ENCODE measurements at regions not wholly inside any gene's neighbourhood (a gene's known extent, or its start where the extent isn't known, plus 50 kb on each side); places are given as distances from the start of the nearest gene placed in this dataset.

DNA sequence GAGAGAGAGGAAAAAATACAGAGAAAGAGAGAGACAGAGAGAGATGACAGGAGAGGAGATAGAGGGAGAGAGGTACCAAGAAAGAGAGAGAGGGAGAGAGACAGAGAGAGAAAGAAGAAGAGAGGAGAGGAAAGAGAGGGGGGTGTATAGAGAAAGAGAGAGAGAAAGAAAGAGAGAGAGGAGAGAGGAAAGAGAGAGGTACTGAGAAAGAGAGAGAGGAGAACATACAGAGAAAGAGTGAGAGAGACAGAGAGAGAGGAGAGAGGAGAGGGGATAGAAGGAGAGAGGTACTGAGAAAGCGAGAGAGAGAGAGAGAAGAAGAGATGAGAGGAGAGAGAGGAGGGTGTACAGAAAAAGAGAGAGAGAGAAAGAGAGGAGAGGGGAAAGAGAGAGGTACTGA, 269.4 kb downstream of the CRLF2 start:
- no peaks in the 10 kb centered on the region for H3K36me3 Mint-ChIP-seq (ENCODE audit: low read depth)
- H3K4me3 Mint-ChIP-seq: no peak overlapping the region
- H3K27me3 Mint-ChIP-seq: peaks cover 20% of the 10 kb centered on the region
- peaks cover 10% of the 10 kb centered on the region for H3K4me1 Mint-ChIP-seq
- peaks cover 17% of the 10 kb centered on the region for H3K9me3 Mint-ChIP-seq
- no peak overlapping the region for H3K27ac Mint-ChIP-seq
- no peak for ATAC-seq (replicated peaks)

DNA sequence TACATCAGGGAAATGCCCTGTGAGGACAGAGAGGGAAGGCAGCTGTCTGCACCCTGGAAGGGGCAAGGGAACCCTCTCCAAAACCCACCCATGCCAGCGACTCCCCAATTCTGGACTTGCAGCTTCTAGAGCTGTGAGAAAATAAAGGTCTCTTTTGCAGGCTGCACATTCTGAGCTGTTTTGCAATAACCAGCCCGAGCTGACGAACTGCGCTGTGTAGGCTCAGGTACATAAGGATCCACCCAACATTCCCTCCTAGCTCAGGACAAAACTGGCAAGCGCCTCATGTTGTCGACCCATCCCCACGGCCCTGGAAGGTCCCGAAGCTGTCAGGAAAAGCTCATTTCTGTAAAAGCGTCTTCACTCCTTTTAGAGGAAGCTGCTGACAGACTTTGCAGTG, 271.8 kb downstream of the CRLF2 start:
- Mint-ChIP-seq H3K4me3 (no peak overlapping the region), H3K4me1 (peaks cover 10% of the 10 kb centered on the region), H3K27ac (no peak overlapping the region), H3K36me3 (ENCODE audit: low read depth) (no peaks in the 10 kb centered on the region), H3K27me3 (peaks cover 20% of the 10 kb centered on the region), H3K9me3 (peaks cover 17% of the 10 kb centered on the region)
- ATAC-seq (replicated peaks): no peak

DNA sequence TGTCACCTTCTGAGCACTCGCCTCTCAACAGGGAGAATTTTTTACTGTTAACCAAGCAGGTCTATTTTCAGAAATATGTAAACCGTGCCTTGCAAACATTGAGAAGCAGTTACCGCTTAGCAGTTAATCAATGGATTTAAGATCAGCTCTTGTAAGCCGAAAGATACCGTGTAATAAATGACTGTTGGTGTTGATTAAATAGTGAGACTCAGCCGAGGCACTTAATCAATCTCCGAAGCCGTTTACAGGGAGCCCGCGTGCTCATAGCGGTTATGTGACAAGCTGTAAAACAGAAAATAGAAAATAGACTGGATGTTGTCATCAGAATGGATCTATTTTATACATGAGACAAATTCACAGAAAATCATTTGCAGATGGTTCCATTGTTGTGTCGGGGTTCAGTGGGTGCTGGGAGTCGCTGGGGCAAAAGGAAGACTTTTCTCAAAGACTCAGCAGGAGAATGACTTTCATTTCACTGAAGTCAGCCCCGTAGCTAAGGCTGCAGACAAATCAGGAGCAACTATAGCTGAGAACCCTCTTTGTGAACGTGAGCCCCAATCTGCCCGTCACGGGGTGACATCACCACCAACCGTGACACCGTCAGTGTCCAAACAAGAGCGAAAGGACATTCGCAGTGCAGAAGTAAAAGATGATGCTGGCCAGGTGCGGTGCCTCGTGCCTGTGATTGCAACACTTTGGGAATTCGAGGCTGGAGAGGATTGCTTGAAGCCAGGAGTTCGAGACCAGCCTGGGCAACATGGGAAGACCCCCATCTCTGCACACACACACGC, 275.3 kb downstream of the CRLF2 start:
- ATAC-seq (replicated peaks): no peak
- Mint-ChIP-seq H3K9me3 (peaks cover 8% of the 10 kb centered on the region), H3K36me3 (ENCODE audit: low read depth) (no peaks in the 10 kb centered on the region), H3K27me3 (peaks cover 16% of the 10 kb centered on the region), H3K27ac (no peak overlapping the region), H3K4me3 (no peak overlapping the region), H3K4me1 (peaks cover 10% of the 10 kb centered on the region)

DNA sequence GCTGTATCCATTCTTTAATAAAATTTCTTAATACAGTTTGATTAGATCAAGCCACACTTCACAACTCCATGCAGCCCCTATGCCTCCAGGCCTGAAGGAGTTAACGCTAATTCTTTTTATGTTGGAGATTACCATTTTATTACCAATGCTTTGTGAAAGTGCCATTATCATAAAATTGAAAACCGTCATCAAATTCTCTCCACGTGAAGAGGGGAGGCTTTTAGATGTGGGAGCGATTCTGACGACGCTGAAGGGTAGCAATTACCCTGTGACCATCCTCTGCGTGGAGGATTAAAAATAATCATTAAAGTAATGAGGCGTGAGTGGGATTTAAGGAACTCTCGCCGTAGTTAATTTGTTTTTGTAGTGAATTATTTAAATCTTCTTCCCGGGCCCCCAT, 278.8 kb downstream of the CRLF2 start:
- Mint-ChIP-seq H3K27me3 (no peaks in the 10 kb centered on the region), H3K36me3 (ENCODE audit: low read depth) (no peaks in the 10 kb centered on the region), H3K9me3 (no peaks in the 10 kb centered on the region), H3K4me1 (no peaks in the 10 kb centered on the region), H3K27ac (no peak overlapping the region), H3K4me3 (no peak overlapping the region)
- no peak for ATAC-seq (replicated peaks)

GRCh38 chrX:928606-929005, 283.8 kb downstream of the CRLF2 start:
- Mint-ChIP-seq H3K4me3 (no peak overlapping the region), H3K27me3 (no peaks in the 10 kb centered on the region), H3K36me3 (ENCODE audit: low read depth) (no peaks in the 10 kb centered on the region), H3K4me1 (no peaks in the 10 kb centered on the region), H3K27ac (no peak overlapping the region), H3K9me3 (no peaks in the 10 kb centered on the region)
- ATAC-seq (replicated peaks): no peak

DNA sequence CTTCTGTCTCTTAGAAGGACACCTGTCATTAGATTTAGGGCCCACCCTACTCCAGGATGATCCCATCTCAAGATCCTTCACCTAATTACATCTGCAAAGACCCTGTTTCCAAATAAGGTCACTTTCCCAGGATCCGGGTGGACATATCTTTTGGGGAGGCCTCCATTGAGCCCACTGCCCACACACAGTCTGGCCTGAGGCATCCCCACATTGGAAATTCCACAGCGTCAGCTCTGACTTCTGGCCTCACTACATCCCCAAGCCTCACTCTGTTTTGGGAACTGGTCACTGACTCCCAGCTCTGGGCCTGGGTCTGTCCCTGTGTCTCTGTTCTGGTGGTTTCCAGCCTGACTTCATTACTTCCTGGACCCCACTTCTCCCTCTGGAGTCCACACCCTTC, 285.5 kb downstream of the CRLF2 start:
- Mint-ChIP-seq H3K4me1 (no peaks in the 10 kb centered on the region), H3K9me3 (no peaks in the 10 kb centered on the region)

DNA sequence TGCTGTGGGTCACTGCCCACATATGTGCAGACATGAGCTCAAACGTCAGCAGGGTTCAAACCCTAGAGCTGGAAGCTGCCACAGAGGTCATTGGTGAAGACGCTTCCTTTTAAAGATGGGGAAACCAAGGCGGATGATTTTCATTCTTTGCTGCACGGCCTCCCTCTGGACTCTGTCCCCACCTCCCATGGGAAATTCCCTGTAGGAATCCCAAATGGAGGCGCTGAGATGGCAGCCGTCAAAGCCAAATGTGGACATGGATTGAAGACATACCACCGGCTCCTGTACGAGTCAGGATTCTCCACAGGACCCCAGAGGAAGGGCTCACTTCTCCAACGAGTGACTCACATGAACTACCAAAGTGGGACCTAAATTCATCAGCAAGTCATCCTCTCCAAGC, 286.4 kb downstream of the CRLF2 start:
- H3K4me3 Mint-ChIP-seq: no peak overlapping the region
- no peaks in the 10 kb centered on the region for H3K4me1 Mint-ChIP-seq
- ATAC-seq (replicated peaks): no peak
- no peaks in the 10 kb centered on the region for H3K9me3 Mint-ChIP-seq
- H3K27me3 Mint-ChIP-seq: no peaks in the 10 kb centered on the region
- no peaks in the 10 kb centered on the region for H3K36me3 Mint-ChIP-seq (ENCODE audit: low read depth)
- H3K27ac Mint-ChIP-seq: no peak overlapping the region

More for the DNA sequence above, 285.5 kb downstream of the CRLF2 start:
- Mint-ChIP-seq H3K4me3 (no peak overlapping the region), H3K27ac (no peak overlapping the region), H3K36me3 (ENCODE audit: low read depth) (no peaks in the 10 kb centered on the region), H3K27me3 (no peaks in the 10 kb centered on the region)
- ATAC-seq (replicated peaks): no peak

- H3K4me1 Mint-ChIP-seq: no peaks in the 10 kb centered on the region
- no peak overlapping the region for H3K4me3 Mint-ChIP-seq
- no peak overlapping the region for H3K27ac Mint-ChIP-seq
- H3K9me3 Mint-ChIP-seq: no peaks in the 10 kb centered on the region
- ATAC-seq (replicated peaks): no peak
- H3K36me3 Mint-ChIP-seq (ENCODE audit: low read depth): no peaks in the 10 kb centered on the region
- no peaks in the 10 kb centered on the region for H3K27me3 Mint-ChIP-seq
These were observed 286.8 kb downstream of the CRLF2 start for GRCh38 chrX:925652-926061.

- Mint-ChIP-seq H3K27me3 (no peaks in the 10 kb centered on the region), H3K9me3 (no peaks in the 10 kb centered on the region), H3K36me3 (ENCODE audit: low read depth) (no peaks in the 10 kb centered on the region), H3K4me3 (no peak overlapping the region), H3K27ac (no peak overlapping the region), H3K4me1 (no peaks in the 10 kb centered on the region)
- ATAC-seq (replicated peaks): no peak
These were observed 287.4 kb downstream of the CRLF2 start for GRCh38 chrX:925094-925493.

DNA sequence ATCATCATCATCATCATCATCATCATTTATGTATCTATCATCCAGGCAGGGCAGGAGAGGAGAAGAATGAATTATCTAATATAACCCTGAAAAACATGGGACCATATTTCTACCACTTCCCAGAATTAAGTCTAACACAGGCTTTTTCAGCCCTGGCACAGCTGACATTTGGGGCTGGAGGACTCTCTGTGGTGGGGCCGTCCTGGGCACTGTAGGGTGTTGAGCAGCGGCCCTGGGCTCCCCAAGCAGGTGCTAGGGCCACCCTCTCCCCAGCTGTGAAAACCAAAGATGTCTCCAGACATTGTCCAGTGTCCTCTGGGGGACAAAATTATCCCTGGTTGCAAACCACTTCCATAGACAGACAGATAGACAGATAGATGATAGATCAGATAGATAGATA, 288.4 kb downstream of the CRLF2 start:
- H3K27me3 Mint-ChIP-seq: no peaks in the 10 kb centered on the region
- no peak overlapping the region for H3K4me3 Mint-ChIP-seq
- no peak for ATAC-seq (replicated peaks)
- peaks cover 4% of the 10 kb centered on the region for H3K9me3 Mint-ChIP-seq
- no peak overlapping the region for H3K27ac Mint-ChIP-seq
- H3K36me3 Mint-ChIP-seq (ENCODE audit: low read depth): no peaks in the 10 kb centered on the region
- no peaks in the 10 kb centered on the region for H3K4me1 Mint-ChIP-seq

GRCh38 chrX:920234-920799, 289.7 kb downstream of the SHOX start:
- ATAC-seq (replicated peaks): no peak
- H3K27ac Mint-ChIP-seq: no peak overlapping the region

GRCh38 chrX:916230-916599, 285.6 kb downstream of the SHOX start:
- Mint-ChIP-seq H3K4me1 (no peaks in the 10 kb centered on the region), H3K36me3 (ENCODE audit: low read depth) (no peaks in the 10 kb centered on the region), H3K4me3 (no peak overlapping the region), H3K27me3 (no peaks in the 10 kb centered on the region), H3K9me3 (peaks cover 7% of the 10 kb centered on the region), H3K27ac (no peak overlapping the region)
- peak; percentile 20 for ATAC-seq (replicated peaks)

More at GRCh38 chrX:920234-920799, 289.7 kb downstream of the SHOX start:
- H3K36me3 Mint-ChIP-seq (ENCODE audit: low read depth): no peaks in the 10 kb centered on the region
- peaks cover 4% of the 10 kb centered on the region for H3K9me3 Mint-ChIP-seq
- H3K27me3 Mint-ChIP-seq: no peaks in the 10 kb centered on the region
- no peaks in the 10 kb centered on the region for H3K4me1 Mint-ChIP-seq
- no peak overlapping the region for H3K4me3 Mint-ChIP-seq

GRCh38 chrX:915427-916229, 285.0 kb downstream of the SHOX start:
- Mint-ChIP-seq H3K27me3 (no peaks in the 10 kb centered on the region), H3K4me3 (no peak overlapping the region), H3K36me3 (ENCODE audit: low read depth) (no peaks in the 10 kb centered on the region), H3K27ac (no peak overlapping the region), H3K4me1 (no peaks in the 10 kb centered on the region), H3K9me3 (peaks cover 7% of the 10 kb centered on the region)
- peak; percentile 83 for ATAC-seq (replicated peaks)

DNA sequence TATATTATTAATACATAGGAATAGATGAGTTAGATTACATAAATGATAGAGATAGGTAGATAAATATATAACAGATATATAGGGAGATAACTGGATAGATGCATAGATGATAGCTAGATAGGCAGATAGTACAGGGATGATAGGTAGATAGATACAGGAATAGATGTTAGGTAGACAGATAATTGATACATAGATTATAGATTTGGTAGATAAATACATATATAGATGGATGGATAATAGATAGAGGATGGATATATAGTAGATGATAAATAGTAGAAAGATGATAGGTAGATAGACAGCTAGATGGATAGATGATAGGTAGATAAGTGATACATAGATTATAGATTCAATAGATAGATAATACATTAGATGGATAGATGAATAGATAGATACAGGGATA, 283.6 kb downstream of the SHOX start:
- Mint-ChIP-seq H3K4me1 (no peaks in the 10 kb centered on the region), H3K36me3 (ENCODE audit: low read depth) (no peaks in the 10 kb centered on the region), H3K27me3 (no peaks in the 10 kb centered on the region), H3K9me3 (peaks cover 7% of the 10 kb centered on the region), H3K27ac (no peak overlapping the region), H3K4me3 (no peak overlapping the region)
- no peak for ATAC-seq (replicated peaks)

- Mint-ChIP-seq H3K27ac (no peak overlapping the region), H3K4me3 (no peak overlapping the region)
- no peak for ATAC-seq (replicated peaks)
These were observed 282.1 kb downstream of the SHOX start for GRCh38 chrX:912677-913076.

More at GRCh38 chrX:912677-913076, 282.1 kb downstream of the SHOX start:
- no peaks in the 10 kb centered on the region for H3K36me3 Mint-ChIP-seq (ENCODE audit: low read depth)
- peaks cover 10% of the 10 kb centered on the region for H3K9me3 Mint-ChIP-seq
- H3K27me3 Mint-ChIP-seq: no peaks in the 10 kb centered on the region
- H3K4me1 Mint-ChIP-seq: no peaks in the 10 kb centered on the region
